Peyer's patch (tissue), 4 donors: ENCODE measurements at regions not wholly inside any gene's neighbourhood (a gene's known extent, or its start where the extent isn't known, plus 50 kb on each side); places are given as distances from the start of the nearest gene placed in this dataset.
"Not testable (repeated sequence)": the region's sequence is repeated elsewhere in the genome, so short reads cannot be mapped to it uniquely, and the experiment has no call there.

Experiments
- CTCF ChIP-seq, 6 experiments: fragments of 450-650 bp in 4 of 6; fragments of 200-600 bp in 2 of 6; sonication (generic) in 1 of 6; IDR thresholded peaks; one replicate each; pipeline ENCODE4 v1.5.1; 2017 to 2019; ENCODE audit warnings: antibody characterized with exemption in 6 of 6, mild to moderate bottlenecking in 3 of 6, moderate library complexity in 1 of 6
- POLR2A ChIP-seq, 2 donors: fragments of 450-650 bp; IDR thresholded peaks; one replicate each; pipeline ENCODE4 v1.5.1; 2017; ENCODE audit warnings: antibody characterized with exemption in 2 of 2, mild to moderate bottlenecking in 2 of 2, moderate library complexity in 2 of 2

- TF ChIP-seq CTCF, POLR2A (IDR thresholded peaks at IDR 0.05): not testable (repeated sequence)
Observed at GRCh38 chr14:106425150-106425549, 898.8 kb downstream of the TMEM121 start.
